Mesenchymal stem cell (in vitro differentiated cells and primary cell): ENCODE measurements at regions not wholly inside any gene's neighbourhood (a gene's known extent, or its start where the extent isn't known, plus 50 kb on each side); places are given as distances from the start of the nearest gene placed in this dataset.
A peak's percentile ranks its signal among the peaks of the same experiment; 100 is the strongest.

Experiments
- DNase-seq: peaks from one replicate; pipeline ENCODE4 v3.0.0-alpha.2; 2013
- H2AFZ ChIP-seq: one replicate; pipeline ENCODE4 v1.6.1; 2013; ENCODE audit warnings: low read depth, mild to moderate bottlenecking, control low read depth, inconsistent platforms, low read length, moderate library complexity
- H2AK5ac ChIP-seq: 2 replicates; pipeline ENCODE4 v1.6.1; 2013; ENCODE audit warnings: low read length, moderate library complexity, mild to moderate bottlenecking, inconsistent platforms; ENCODE audit not compliant: severe bottlenecking
- H2BK120ac ChIP-seq: one replicate; pipeline ENCODE4 v1.6.1; 2013; ENCODE audit warnings: low read depth, mild to moderate bottlenecking, inconsistent platforms, low read length, moderate library complexity
- H2BK12ac ChIP-seq, 2 experiments: one replicate each; pipeline ENCODE4 v1.6.1; 2013; ENCODE audit warnings: inconsistent platforms in 2 of 2, low read length in 2 of 2, mild to moderate bottlenecking in 2 of 2, moderate library complexity in 2 of 2, control low read depth in 1 of 2
- H2BK15ac ChIP-seq: one replicate; pipeline ENCODE4 v1.6.1; 2013; ENCODE audit warnings: mild to moderate bottlenecking, low read depth, inconsistent platforms; ENCODE audit not compliant: poor library complexity, severe bottlenecking
- H2BK5ac ChIP-seq: 2 replicates; pipeline ENCODE4 v1.6.1; 2013; ENCODE audit warnings: low read depth, mild to moderate bottlenecking, low read length, control low read depth, inconsistent platforms; ENCODE audit not compliant: poor library complexity, severe bottlenecking
- H3K14ac ChIP-seq, 2 experiments: one replicate each; pipeline ENCODE4 v1.6.1; 2013; ENCODE audit warnings: inconsistent platforms in 2 of 2, low read length in 2 of 2, control low read depth in 1 of 2, mild to moderate bottlenecking in 1 of 2, moderate library complexity in 1 of 2
- H3K18ac ChIP-seq, 2 experiments: one replicate each; pipeline ENCODE4 v1.6.1; 2013; ENCODE audit warnings: inconsistent platforms in 2 of 2, low read length in 2 of 2, control low read depth in 1 of 2, low read depth in 1 of 2, mild to moderate bottlenecking in 1 of 2
- H3K23ac ChIP-seq, 2 experiments: one replicate each; pipeline ENCODE4 v1.6.1; 2013; ENCODE audit warnings: inconsistent platforms in 2 of 2, low read length in 2 of 2, mild to moderate bottlenecking in 2 of 2, moderate library complexity in 2 of 2, control low read depth in 1 of 2
- H3K27ac ChIP-seq: 2 replicates; pipeline ENCODE4 v1.5.1; 2013; ENCODE audit warnings: mild to moderate bottlenecking, moderate library complexity, low read length, control low read depth, inconsistent platforms; ENCODE audit not compliant: poor library complexity, severe bottlenecking
- H3K27me3 ChIP-seq, 2 experiments: 2 replicates each; pipeline versions ENCODE4 v1.6.1 to v1.7.0; 2013; ENCODE audit warnings: low read length in 2 of 2, mild to moderate bottlenecking in 2 of 2, moderate library complexity in 2 of 2, control low read depth in 1 of 2, inconsistent platforms in 1 of 2; ENCODE audit not compliant: control insufficient read depth in 1 of 2, insufficient read depth in 1 of 2
- H3K36me3 ChIP-seq, 2 experiments: 2 replicates each; pipeline versions ENCODE4 v1.6.1 to v1.7.0; 2013; ENCODE audit warnings: low read length in 2 of 2, control low read depth in 1 of 2, inconsistent platforms in 1 of 2, low read depth in 1 of 2, mild to moderate bottlenecking in 1 of 2; ENCODE audit not compliant: insufficient read depth in 2 of 2, control insufficient read depth in 1 of 2
- H3K4ac ChIP-seq, 2 experiments: one replicate each; pipeline ENCODE4 v1.6.1; 2013; ENCODE audit warnings: inconsistent platforms in 2 of 2, low read length in 2 of 2, mild to moderate bottlenecking in 2 of 2, moderate library complexity in 2 of 2, control low read depth in 1 of 2, low read depth in 1 of 2
- H3K4me1 ChIP-seq: 2 replicates; pipeline ENCODE4 v1.6.1; 2013; ENCODE audit warnings: low read depth, low read length, control low read depth; ENCODE audit not compliant: control insufficient read depth, insufficient read depth
- H3K4me2 ChIP-seq: 2 replicates; pipeline ENCODE4 v1.6.1; 2013; ENCODE audit warnings: low read length, mild to moderate bottlenecking, inconsistent platforms; ENCODE audit not compliant: poor library complexity, severe bottlenecking
- H3K4me3 ChIP-seq, 2 experiments: 2 replicates each; pipeline versions ENCODE4 v1.5.1 to v1.7.0; 2013; ENCODE audit warnings: low read length in 2 of 2, mild to moderate bottlenecking in 2 of 2, control low read depth in 1 of 2, low read depth in 1 of 2; ENCODE audit not compliant: insufficient read depth in 1 of 2
- H3K79me1 ChIP-seq: replicated peaks from 2 replicates; pipeline ENCODE4 v1.6.1; 2013; ENCODE audit warnings: mild to moderate bottlenecking, control low read depth, low read length, inconsistent platforms; ENCODE audit not compliant: poor library complexity, severe bottlenecking
- H3K9ac ChIP-seq: 2 replicates; pipeline ENCODE4 v1.7.0; 2013; ENCODE audit warnings: mild to moderate bottlenecking, low read length, moderate library complexity
- H3K9me3 ChIP-seq: 2 replicates; pipeline ENCODE4 v1.7.0; 2013; ENCODE audit warnings: mild to moderate bottlenecking, low read length; ENCODE audit not compliant: control insufficient read depth
- H4K8ac ChIP-seq: one replicate; pipeline ENCODE4 v1.6.1; 2013; ENCODE audit warnings: inconsistent platforms, mild to moderate bottlenecking, low read length, moderate library complexity
- H4K91ac ChIP-seq: one replicate; pipeline ENCODE4 v1.6.1; 2013; ENCODE audit warnings: mild to moderate bottlenecking, low read length, inconsistent platforms
- WGBS: methylation state at CpG from one replicate; pipeline ENCODE4 v1.1.7; 2013; ENCODE audit warnings: mixed read lengths; 5-methylcytosine and 5-hydroxymethylcytosine counted together

- Histone ChIP-seq H3K36me3 (no peaks in the 10 kb centered on the region), H3K27me3 (no peaks in the 10 kb centered on the region), H3K4ac (no peak overlapping the region), H4K91ac (no peak overlapping the region), H3K14ac (no peak overlapping the region), H2BK120ac (no peak overlapping the region), H4K8ac (no peak overlapping the region), H3K4me1 (peaks cover 2% of the 10 kb centered on the region), H3K4me3 (no peak overlapping the region), H2BK5ac (no peak overlapping the region), H3K27ac (no peak overlapping the region), H3K4me2 (no peak overlapping the region), H2AFZ (no peak overlapping the region), H3K23ac (no peak overlapping the region), H2BK12ac (no peak overlapping the region), H2BK15ac (no peak overlapping the region), H2AK5ac (peak overlapping the region; percentile 19), H3K9ac (no peak overlapping the region), H3K18ac (no peak overlapping the region), H3K79me1 (no peaks in the 10 kb centered on the region), H3K9me3 (no peaks in the 10 kb centered on the region)
- no peak for DNase-seq
- WGBS, result 95% methylated on average over 4 of the region's 4 CpGs
Measured at GRCh38 chr1:193543259-193543658, 356.8 kb upstream of the B3GALT2 start.

- Histone ChIP-seq H2BK15ac (no peak overlapping the region), H2BK12ac (no peak overlapping the region), H2AK5ac (no peak overlapping the region), H3K14ac (no peak overlapping the region), H4K91ac (no peak overlapping the region), H3K9me3 (no peaks in the 10 kb centered on the region), H3K27me3 (no peaks in the 10 kb centered on the region), H3K79me1 (no peaks in the 10 kb centered on the region), H3K36me3 (no peaks in the 10 kb centered on the region), H3K4me2 (no peak overlapping the region), H2AFZ (no peak overlapping the region), H3K4me3 (no peak overlapping the region), H2BK120ac (no peak overlapping the region), H3K18ac (peak overlapping the region in 1 of 2 experiments; percentile 33), H3K23ac (no peak overlapping the region), H3K9ac (no peak overlapping the region), H2BK5ac (no peak overlapping the region), H3K27ac (no peak overlapping the region), H4K8ac (no peak overlapping the region), H3K4ac (no peak overlapping the region), H3K4me1 (peaks cover 2% of the 10 kb centered on the region)
- 19% methylated on average over 1 of the region's 1 CpG for WGBS
- peak; percentile 25 for DNase-seq
Measured at GRCh38 chr1:193542690-193543089, 356.3 kb upstream of the B3GALT2 start.

GRCh38 chr1:193540511-193540910 is 354.1 kb upstream of the B3GALT2 start:
- Histone ChIP-seq H3K14ac (no peak overlapping the region), H3K9me3 (no peaks in the 10 kb centered on the region), H2BK120ac (no peak overlapping the region), H3K4ac (no peak overlapping the region), H3K9ac (no peak overlapping the region), H3K27ac (no peak overlapping the region), H3K27me3 (no peaks in the 10 kb centered on the region), H2BK12ac (no peak overlapping the region), H2AK5ac (no peak overlapping the region), H2BK15ac (no peak overlapping the region), H3K18ac (no peak overlapping the region), H3K4me3 (no peak overlapping the region), H4K8ac (no peak overlapping the region), H3K36me3 (no peaks in the 10 kb centered on the region), H3K23ac (no peak overlapping the region), H3K4me2 (no peak overlapping the region), H3K4me1 (peaks cover 2% of the 10 kb centered on the region), H2AFZ (no peak overlapping the region), H3K79me1 (no peaks in the 10 kb centered on the region), H4K91ac (no peak overlapping the region), H2BK5ac (no peak overlapping the region)
- DNase-seq, result no peak

DNA sequence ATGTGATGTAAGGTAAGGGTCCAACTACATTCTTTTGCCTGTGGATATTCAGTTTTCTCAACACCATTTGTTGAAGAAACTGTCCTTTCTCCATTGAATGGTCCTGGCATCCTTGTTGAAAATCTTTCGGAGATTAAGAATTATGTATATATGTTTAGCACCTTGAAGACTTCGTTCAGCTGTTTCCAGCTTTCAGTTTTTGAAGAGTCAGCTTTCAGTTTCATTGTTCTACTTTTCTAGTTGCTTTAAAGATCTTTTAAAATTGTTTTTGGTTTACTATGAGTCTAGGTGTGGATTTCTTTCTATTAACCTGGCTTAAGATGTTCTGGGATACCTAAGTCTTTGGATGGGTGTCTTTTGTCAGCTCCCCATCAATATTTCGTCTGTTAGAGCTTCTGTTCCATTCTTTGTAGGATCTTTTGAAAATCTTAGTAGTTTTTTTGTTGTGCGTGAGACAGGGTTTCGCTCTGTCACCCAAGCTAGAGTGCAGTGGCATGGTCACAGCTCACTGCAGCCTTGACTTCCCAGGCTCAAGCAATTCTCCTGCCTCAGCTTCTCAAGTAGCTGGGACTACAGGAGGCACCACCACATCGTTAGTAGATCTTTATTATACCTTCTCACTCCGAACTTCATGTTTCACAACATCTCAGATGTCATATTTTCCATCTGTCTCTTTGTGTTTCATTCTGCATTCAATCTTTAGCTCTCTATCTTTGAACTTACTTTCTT is 353.5 kb upstream of the B3GALT2 start:
- no peaks in the 10 kb centered on the region for H3K36me3 ChIP-seq
- no peak overlapping the region for H3K14ac ChIP-seq
- no peak overlapping the region for H3K18ac ChIP-seq
- no peak overlapping the region for H2BK12ac ChIP-seq
- no peak overlapping the region for H3K23ac ChIP-seq
- H2AFZ ChIP-seq, result peak overlapping the region; percentile 23
- H3K27me3 ChIP-seq, result no peaks in the 10 kb centered on the region
- no peak overlapping the region for H3K4me3 ChIP-seq
- WGBS, result 87% methylated on average over 7 of the region's 7 CpGs
- H3K4ac ChIP-seq, result no peak overlapping the region
- H4K8ac ChIP-seq, result no peak overlapping the region
- H3K9me3 ChIP-seq, result no peaks in the 10 kb centered on the region
- no peak overlapping the region for H3K9ac ChIP-seq
- no peak overlapping the region for H2BK15ac ChIP-seq
- no peak for DNase-seq
- no peak overlapping the region for H3K4me2 ChIP-seq
- no peak overlapping the region for H2BK5ac ChIP-seq
- H2AK5ac ChIP-seq, result no peak overlapping the region
- no peak overlapping the region for H4K91ac ChIP-seq
- H3K4me1 ChIP-seq, result peaks cover 2% of the 10 kb centered on the region
- H3K79me1 ChIP-seq, result no peaks in the 10 kb centered on the region
- no peak overlapping the region for H2BK120ac ChIP-seq
- H3K27ac ChIP-seq, result no peak overlapping the region
